Kidney (tissue), 13 donors: ENCODE measurements at regions not wholly inside any gene's neighbourhood (a gene's known extent, or its start where the extent isn't known, plus 50 kb on each side); places are given as distances from the start of the nearest gene placed in this dataset.

Experiments
- DNase-seq, 5 donors: peaks; one replicate each; pipeline ENCODE4 v3.0.0-alpha.2; 2013 to 2020
- FAIRE-seq: peaks from 2 replicates; lab custom pipeline; 2012; peaks lifted over from hg19 to GRCh38; lab: Jason Lieb, UNC
- H3K27ac ChIP-seq, 2 donors: one replicate each; pipeline ENCODE4 v1.7.0; 2013; ENCODE audit warnings: low read depth in 2 of 2, low read length in 2 of 2, inconsistent platforms in 1 of 2
- H3K27me3 ChIP-seq: one replicate; pipeline ENCODE4 v1.7.1; 2013; ENCODE audit warnings: low read length, inconsistent platforms; ENCODE audit not compliant: control insufficient read depth, insufficient read depth
- H3K36me3 ChIP-seq, 3 donors: one replicate each; pipeline versions ENCODE4 v1.7.0 to v1.7.1; 2013; ENCODE audit warnings: low read length in 3 of 3, control low read depth in 1 of 3, inconsistent platforms in 1 of 3; ENCODE audit not compliant: insufficient read depth in 3 of 3, control insufficient read depth in 2 of 3
- H3K4me1 ChIP-seq, 3 donors: one replicate each; pipeline versions ENCODE4 v1.7.0 to v1.7.1; 2013; ENCODE audit warnings: low read length in 3 of 3, inconsistent platforms in 1 of 3, low read depth in 1 of 3; ENCODE audit not compliant: control insufficient read depth in 2 of 3, insufficient read depth in 2 of 3
- H3K4me3 ChIP-seq, 3 donors: one replicate each; pipeline versions ENCODE4 v1.7.0 to v1.8.1; 2013; ENCODE audit warnings: low read length in 3 of 3, control low read depth in 1 of 3, inconsistent platforms in 1 of 3
- H3K9ac ChIP-seq, 3 donors: one replicate each; pipeline versions ENCODE4 v1.7.0 to v1.7.1; 2013; ENCODE audit warnings: low read length in 3 of 3, control low read depth in 1 of 3, inconsistent platforms in 1 of 3
- H3K9me3 ChIP-seq, 3 donors: one replicate each; pipeline versions ENCODE4 v1.7.0 to v1.7.1; 2013; ENCODE audit warnings: low read length in 3 of 3, control low read depth in 1 of 3, inconsistent platforms in 1 of 3; ENCODE audit not compliant: control insufficient read depth in 2 of 3, insufficient read depth in 1 of 3
- CTCF ChIP-seq: IDR thresholded peaks from 3 replicates; pipeline ENCODE4 v1.5.1; 2012; ENCODE audit warnings: mild to moderate bottlenecking, moderate library complexity, borderline replicate concordance; ENCODE audit not compliant: insufficient read depth; ENCODE audit errors: extremely low read depth
- intact Hi-C: fragments of 100-400 bp; cut with DNase I; formaldehyde crosslinking; loops from one replicate; pipeline ENCODE4 v1.11.1; 2022
- donor health status: control.
- donor health status: control.
- donor health status: control.
- donor health status: control.
- donor health status: control.
- donor health status: DM: yes; HTN: yes; CAD: no.
- donor health status: Normal renal cell carcinoma (clear cell type).

- intact Hi-C loops, result no loop called here
- H3K36me3 ChIP-seq, result no peaks in the 10 kb centered on the region
- no peak overlapping the region for H3K9ac ChIP-seq
- no peak overlapping the region for H3K27ac ChIP-seq
- FAIRE-seq (no peak), DNase-seq (peak in 1 of 5 donors; percentile 12)
- no peaks in the 10 kb centered on the region for H3K4me1 ChIP-seq
- no peaks in the 10 kb centered on the region for H3K27me3 ChIP-seq
- no peaks in the 10 kb centered on the region for H3K9me3 ChIP-seq
- TF ChIP-seq CTCF, result no peak
- H3K4me3 ChIP-seq, result no peak overlapping the region
Measured at GRCh38 chr5:44711901-44712300, 96.8 kb upstream of the MRPS30 start.

DNA sequence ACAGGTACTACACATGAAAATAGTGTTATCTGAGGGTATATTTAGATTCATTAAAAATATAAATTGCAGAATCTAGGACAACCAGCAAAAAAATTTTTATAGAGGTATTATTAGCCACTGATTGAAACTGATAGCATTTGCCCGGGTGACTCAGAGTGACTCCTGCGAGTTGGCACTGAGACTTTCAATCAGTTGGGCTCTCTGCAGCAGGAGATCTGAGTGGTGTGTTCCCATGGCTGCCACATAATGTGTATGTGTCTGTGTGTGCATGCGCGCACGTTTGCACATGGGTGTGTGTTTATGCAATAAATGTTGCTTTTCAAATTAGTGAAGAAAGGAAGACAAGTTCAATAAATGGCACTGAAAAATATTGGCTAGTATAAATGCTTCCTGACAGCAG is 100.1 kb upstream of the MRPS30 start:
- H3K36me3 ChIP-seq, result no peaks in the 10 kb centered on the region

DNA sequence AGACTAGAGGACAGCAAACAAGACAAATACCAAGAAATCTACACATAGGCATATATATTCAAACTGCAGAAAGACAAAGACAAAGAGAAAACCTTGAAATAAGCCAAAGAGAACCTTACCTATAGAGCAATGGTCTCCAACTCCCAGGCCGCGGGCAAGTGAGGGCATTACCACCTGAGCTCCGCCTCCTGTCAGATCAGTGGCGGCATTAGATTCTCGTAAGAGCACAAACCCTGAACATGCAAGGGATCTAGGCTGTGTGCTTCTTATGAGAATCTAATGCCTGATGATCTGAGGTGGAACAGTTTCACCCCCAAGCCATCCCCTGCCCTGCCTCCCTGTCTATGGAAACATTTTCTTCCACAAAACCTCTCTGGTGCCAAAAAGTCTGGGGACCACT is 101.0 kb upstream of the MRPS30 start:
- no peaks in the 10 kb centered on the region for H3K36me3 ChIP-seq
- no peaks in the 10 kb centered on the region for H3K27me3 ChIP-seq
- H3K27ac ChIP-seq, result no peak overlapping the region
- no peak for FAIRE-seq
- H3K9me3 ChIP-seq, result no peaks in the 10 kb centered on the region
- H3K4me1 ChIP-seq, result no peaks in the 10 kb centered on the region
- intact Hi-C loops, result no loop called here
- H3K9ac ChIP-seq, result no peak overlapping the region
- DNase-seq, result no peak
- TF ChIP-seq CTCF, result no peak
- no peak overlapping the region for H3K4me3 ChIP-seq

More for the DNA sequence above, 100.1 kb upstream of the MRPS30 start:
- Histone ChIP-seq H3K9me3 (no peaks in the 10 kb centered on the region), H3K27ac (no peak overlapping the region), H3K4me3 (no peak overlapping the region), H3K4me1 (no peaks in the 10 kb centered on the region), H3K27me3 (no peaks in the 10 kb centered on the region), H3K9ac (no peak overlapping the region)
- intact Hi-C loops, result no loop called here
- TF ChIP-seq CTCF, result no peak
- no peak for FAIRE-seq
- peak in 1 of 5 donors; percentile 30 for DNase-seq

GRCh38 chr5:44697025-44697424 is 111.7 kb upstream of the MRPS30 start:
- H3K36me3 ChIP-seq, result no peaks in the 10 kb centered on the region
- TF ChIP-seq CTCF, result no peak
- H3K9ac ChIP-seq, result no peak overlapping the region
- H3K9me3 ChIP-seq, result no peaks in the 10 kb centered on the region
- H3K27ac ChIP-seq, result no peak overlapping the region
- FAIRE-seq, result no peak
- intact Hi-C loops, result no loop called here
- DNase-seq, result no peak
- H3K4me3 ChIP-seq, result no peak overlapping the region
- no peaks in the 10 kb centered on the region for H3K27me3 ChIP-seq
- no peaks in the 10 kb centered on the region for H3K4me1 ChIP-seq
